HEK293T (cell line): ENCODE measurements at regions not wholly inside any gene's neighbourhood (a gene's known extent, or its start where the extent isn't known, plus 50 kb on each side); places are given as distances from the start of the nearest gene placed in this dataset.

Source experiments
- CTCF ChIA-PET: fragments of 350-600 bp; formaldehyde crosslinking; extraction: SDS; loops from one replicate; lab custom pipeline; 2021; ENCODE audit warnings: antibody characterized with exemption, inconsistent platforms; lab: Yijun Ruan, JAX
- POLR2A ChIA-PET: fragments of 350-600 bp; formaldehyde crosslinking; extraction: SDS; loops from one replicate; lab custom pipeline; 2020; ENCODE audit warnings: antibody characterized with exemption, inconsistent platforms; lab: Yijun Ruan, JAX
- DNase-seq: peaks from one replicate; pipeline ENCODE4 v3.0.0; 2012; ENCODE audit warnings: mixed read lengths; ENCODE audit errors: extremely low spot score
- ARNT ChIP-seq: fragments of 450-650 bp; IDR thresholded peaks from 2 replicates; pipeline ENCODE4 v1.6.1; 2017; ENCODE audit warnings: mild to moderate bottlenecking
- BHLHE40 ChIP-seq: fragments of 450-650 bp; IDR thresholded peaks from 2 replicates; pipeline ENCODE4 v1.6.1; 2016; ENCODE audit warnings: mild to moderate bottlenecking, moderate library complexity, borderline replicate concordance
- CTBP1 ChIP-seq: fragments of 450-650 bp; IDR thresholded peaks from 2 replicates; pipeline ENCODE4 v1.6.1; 2016; ENCODE audit warnings: borderline replicate concordance
- ELF4 ChIP-seq: fragments of 450-650 bp; IDR thresholded peaks from 2 replicates; pipeline ENCODE4 v1.6.1; 2017; ENCODE audit warnings: antibody characterized with exemption
- FOXA1 ChIP-seq: fragments of 450-650 bp; IDR thresholded peaks from 2 replicates; pipeline ENCODE4 v1.6.1; 2016; ENCODE audit warnings: mild to moderate bottlenecking
- FOXK2 ChIP-seq: fragments of 450-650 bp; IDR thresholded peaks from 2 replicates; pipeline ENCODE4 v1.6.1; 2016; ENCODE audit warnings: mild to moderate bottlenecking
- FOXM1 ChIP-seq: fragments of 450-650 bp; IDR thresholded peaks from 2 replicates; pipeline ENCODE4 v1.6.1; 2017; ENCODE audit warnings: mild to moderate bottlenecking, borderline replicate concordance
- HDGF ChIP-seq: fragments of 450-650 bp; IDR thresholded peaks from 2 replicates; pipeline ENCODE4 v1.6.1; 2017; ENCODE audit warnings: antibody characterized with exemption, borderline replicate concordance
- L3MBTL2 ChIP-seq: fragments of 450-650 bp; conservative IDR thresholded peaks from 2 replicates; pipeline ENCODE4 v1.6.1; 2016; ENCODE audit warnings: mild to moderate bottlenecking
- LEF1 ChIP-seq: fragments of 450-650 bp; IDR thresholded peaks from 2 replicates; pipeline ENCODE4 v1.6.1; 2017; ENCODE audit warnings: mild to moderate bottlenecking, borderline replicate concordance
- NFRKB ChIP-seq: fragments of 450-650 bp; IDR thresholded peaks from 2 replicates; pipeline ENCODE4 v1.6.1; 2016; ENCODE audit warnings: mild to moderate bottlenecking, moderate library complexity
- PKNOX1 ChIP-seq: fragments of 450-650 bp; IDR thresholded peaks from 2 replicates; pipeline ENCODE4 v1.6.1; 2016
- SP1 ChIP-seq: fragments of 450-650 bp; IDR thresholded peaks from 2 replicates; pipeline ENCODE4 v1.6.1; 2017
- SUZ12 ChIP-seq: fragments of 450-650 bp; IDR thresholded peaks from 2 replicates; pipeline ENCODE4 v1.6.1; 2016; ENCODE audit warnings: mild to moderate bottlenecking
- TARDBP ChIP-seq: fragments of 450-650 bp; IDR thresholded peaks from 2 replicates; pipeline ENCODE4 v1.6.1; 2016
- ZNF384 ChIP-seq: fragments of 450-650 bp; IDR thresholded peaks from 2 replicates; pipeline ENCODE4 v1.6.1; 2016

- TF ChIP-seq PKNOX1 = no peak
- TF ChIP-seq ZNF384 = no peak
- TF ChIP-seq FOXK2 = no peak
- no peak for TF ChIP-seq L3MBTL2
- no peak for TF ChIP-seq SP1
- TF ChIP-seq FOXA1 = no peak
- TF ChIP-seq TARDBP = no peak
- no peak for TF ChIP-seq LEF1
- no peak for TF ChIP-seq SUZ12
- no peak for TF ChIP-seq FOXM1
- no peak for TF ChIP-seq CTBP1
- no peak for TF ChIP-seq ARNT
- TF ChIP-seq ELF4 = no peak
- no peak for TF ChIP-seq HDGF
- TF ChIP-seq NFRKB = no peak
- no peak for TF ChIP-seq BHLHE40
- ChIA-PET POLR2A (no interaction called here), CTCF (no interaction called here)
- DNase-seq = no peak
These were observed 103.0 kb upstream of the NAALADL2 start for GRCh38 chr3:174755833-174756829.

- DNase-seq = no peak
- TF ChIP-seq ARNT (no peak), HDGF (no peak), FOXM1 (no peak)
- ChIA-PET CTCF (no interaction called here), POLR2A (no interaction called here)
These were observed 100.2 kb upstream of the NAALADL2 start for GRCh38 chr3:174758943-174759342.

GRCh38 chr3:174767406-174767805, 91.7 kb upstream of the NAALADL2 start:
- CTCF ChIA-PET = no interaction called here
- TF ChIP-seq PKNOX1 (no peak), FOXK2 (no peak), ZNF384 (no peak), LEF1 (no peak), ELF4 (no peak), TARDBP (no peak), SP1 (no peak), SUZ12 (no peak), FOXA1 (no peak), CTBP1 (no peak), ARNT (no peak), FOXM1 (no peak), NFRKB (no peak), HDGF (no peak), BHLHE40 (no peak), L3MBTL2 (no peak)
- no peak for DNase-seq
- POLR2A ChIA-PET = no interaction called here

- POLR2A ChIA-PET = no interaction called here
- CTCF ChIA-PET = no interaction called here
- no peak for DNase-seq
- no peak for TF ChIP-seq TARDBP
- no peak for TF ChIP-seq SUZ12
- no peak for TF ChIP-seq ZNF384
- no peak for TF ChIP-seq FOXK2
- TF ChIP-seq FOXA1 = no peak
These were observed 91.2 kb upstream of the NAALADL2 start for GRCh38 chr3:174767853-174768382.

GRCh38 chr3:174769171-174769570, 90.0 kb upstream of the NAALADL2 start:
- no peak for DNase-seq
- ChIA-PET CTCF (no interaction called here), POLR2A (no interaction called here)
- TF ChIP-seq L3MBTL2 (no peak), FOXM1 (no peak), SUZ12 (no peak), TARDBP (no peak), BHLHE40 (no peak), PKNOX1 (no peak), ZNF384 (no peak), NFRKB (no peak), ELF4 (no peak), FOXA1 (no peak), LEF1 (no peak), CTBP1 (no peak), FOXK2 (no peak), HDGF (no peak), SP1 (no peak), ARNT (no peak)

GRCh38 chr3:174775603-174776002, 83.5 kb upstream of the NAALADL2 start:
- ChIA-PET POLR2A (no interaction called here), CTCF (no interaction called here)
- peak; percentile 5 for DNase-seq
- TF ChIP-seq FOXK2 = no peak
- TF ChIP-seq FOXA1 = no peak
- TF ChIP-seq ZNF384 = no peak
- TF ChIP-seq CTBP1 = no peak
- TF ChIP-seq HDGF = no peak
- no peak for TF ChIP-seq ELF4
- no peak for TF ChIP-seq PKNOX1
- no peak for TF ChIP-seq FOXM1
- TF ChIP-seq TARDBP = no peak
